Astrocyte (in vitro differentiated cells and primary cell): ENCODE measurements at regions not wholly inside any gene's neighbourhood (a gene's known extent, or its start where the extent isn't known, plus 50 kb on each side); places are given as distances from the start of the nearest gene placed in this dataset.

Experiments used
- DNase-seq: peaks from one replicate; pipeline ENCODE4 v3.0.0-alpha.2; 2010; ENCODE audit warnings: low read depth
- FAIRE-seq: peaks from 2 replicates; lab custom pipeline; 2011; peaks lifted over from hg19 to GRCh38; lab: Jason Lieb, UNC
- H2AFZ ChIP-seq: 2 replicates; pipeline ENCODE4 v1.6.0; 2012; ENCODE audit warnings: low read depth, low read length, inconsistent platforms
- H3K27ac ChIP-seq: 2 replicates; pipeline ENCODE4 v1.5.1; 2011; ENCODE audit warnings: low read depth, low read length, inconsistent platforms
- H3K27me3 ChIP-seq: 2 replicates; pipeline ENCODE4 v1.6.0; 2011; ENCODE audit warnings: low read length, inconsistent platforms; ENCODE audit not compliant: insufficient read depth
- H3K36me3 ChIP-seq: 2 replicates; pipeline ENCODE4 v1.5.1; 2011; ENCODE audit warnings: low read length, inconsistent platforms; ENCODE audit not compliant: insufficient read depth
- H3K4me1 ChIP-seq: 2 replicates; pipeline ENCODE4 v1.5.1; 2011; ENCODE audit warnings: low read length, inconsistent platforms; ENCODE audit not compliant: insufficient read depth
- H3K4me2 ChIP-seq: 2 replicates; pipeline ENCODE4 v1.6.0; 2012; ENCODE audit warnings: low read length, inconsistent platforms
- H3K4me3 ChIP-seq: 2 replicates; pipeline ENCODE4 v1.5.1; 2011; ENCODE audit warnings: low read depth, mild to moderate bottlenecking, low read length, inconsistent platforms; ENCODE audit not compliant: insufficient read depth
- H3K79me2 ChIP-seq: 2 replicates; pipeline ENCODE4 v1.6.0; 2012; ENCODE audit warnings: mild to moderate bottlenecking, low read length, inconsistent platforms; ENCODE audit not compliant: insufficient read depth
- H3K9ac ChIP-seq: 2 replicates; pipeline ENCODE4 v1.6.0; 2012; ENCODE audit warnings: mild to moderate bottlenecking, low read length, inconsistent platforms
- H3K9me3 ChIP-seq: 2 replicates; pipeline ENCODE4 v1.5.1; 2012; ENCODE audit warnings: low read depth, mild to moderate bottlenecking, low read length, inconsistent platforms; ENCODE audit not compliant: insufficient read depth
- H4K20me1 ChIP-seq: 2 replicates; pipeline ENCODE4 v1.6.0; 2012; ENCODE audit warnings: low read length, inconsistent platforms; ENCODE audit not compliant: insufficient read depth
- H3K27ac Mint-ChIP-seq: one replicate; pipeline ENCODE4 v1.8.0; 2021; ENCODE audit warnings: mild to moderate bottlenecking, mixed read lengths; ENCODE audit not compliant: unreplicated experiment
- H3K27me3 Mint-ChIP-seq: one replicate; pipeline ENCODE4 v1.8.0; 2021; ENCODE audit warnings: low read depth, mixed read lengths; ENCODE audit not compliant: unreplicated experiment
- H3K36me3 Mint-ChIP-seq: one replicate; pipeline ENCODE4 v1.8.0; 2021; ENCODE audit warnings: low read depth, mixed read lengths; ENCODE audit not compliant: unreplicated experiment
- H3K4me1 Mint-ChIP-seq: one replicate; pipeline ENCODE4 v1.8.0; 2021; ENCODE audit warnings: low read depth, mixed read lengths; ENCODE audit not compliant: unreplicated experiment
- H3K4me3 Mint-ChIP-seq: one replicate; pipeline ENCODE4 v1.8.0; 2021; ENCODE audit warnings: mild to moderate bottlenecking, moderate library complexity, mixed read lengths; ENCODE audit not compliant: unreplicated experiment
- H3K9me3 Mint-ChIP-seq: one replicate; pipeline ENCODE4 v1.8.0; 2021; ENCODE audit warnings: mild to moderate bottlenecking, mixed read lengths; ENCODE audit not compliant: unreplicated experiment
- CTCF ChIP-seq: IDR thresholded peaks from 2 replicates; pipeline ENCODE4 v1.5.1; 2011; ENCODE audit warnings: low read depth, mild to moderate bottlenecking, inconsistent platforms, low read length, moderate library complexity; ENCODE audit not compliant: insufficient read depth
- EZH2 ChIP-seq: IDR thresholded peaks from 2 replicates; pipeline ENCODE4 v1.6.1; 2012; ENCODE audit warnings: mild to moderate bottlenecking, low read length, inconsistent platforms; ENCODE audit not compliant: insufficient read depth

- Histone ChIP-seq H3K4me3 (no peak overlapping the region), H3K27me3 (no peaks in the 10 kb centered on the region), H2AFZ (no peak overlapping the region), H3K4me2 (peak overlapping the region; percentile 38), H4K20me1 (no peaks in the 10 kb centered on the region), H3K9me3 (no peaks in the 10 kb centered on the region), H3K4me1 (peaks cover 9% of the 10 kb centered on the region), H3K79me2 (no peaks in the 10 kb centered on the region), H3K27ac (no peak overlapping the region), H3K36me3 (no peaks in the 10 kb centered on the region), H3K9ac (no peak overlapping the region)
- Mint-ChIP-seq H3K36me3 (no peaks in the 10 kb centered on the region), H3K27ac (no peak overlapping the region), H3K27me3 (peaks cover 3% of the 10 kb centered on the region), H3K4me1 (peaks cover 12% of the 10 kb centered on the region), H3K4me3 (no peak overlapping the region), H3K9me3 (peaks cover 3% of the 10 kb centered on the region)
- DNase-seq (peak; percentile 89), FAIRE-seq (no peak)
- no peak for TF ChIP-seq CTCF
- TF ChIP-seq EZH2: no peak
These were observed 255.3 kb downstream of the FZD1 start for GRCh38 chr7:91519241-91520158.

- peaks cover 3% of the 10 kb centered on the region for H3K9me3 Mint-ChIP-seq
These were observed 256.4 kb downstream of the FZD1 start for GRCh38 chr7:91520645-91521044.

More at GRCh38 chr7:91520645-91521044, 256.4 kb downstream of the FZD1 start:
- H3K4me3 ChIP-seq: no peak overlapping the region
- Mint-ChIP-seq H3K27me3 (no peaks in the 10 kb centered on the region), H3K4me3 (no peak overlapping the region), H3K4me1 (peaks cover 12% of the 10 kb centered on the region), H3K27ac (no peak overlapping the region), H3K36me3 (no peaks in the 10 kb centered on the region)
- no peaks in the 10 kb centered on the region for H3K36me3 ChIP-seq
- H3K27me3 ChIP-seq: no peaks in the 10 kb centered on the region
- no peaks in the 10 kb centered on the region for H3K79me2 ChIP-seq
- no peaks in the 10 kb centered on the region for H4K20me1 ChIP-seq
- H3K9ac ChIP-seq: no peak overlapping the region
- no peak for DNase-seq
- H3K27ac ChIP-seq: no peak overlapping the region
- TF ChIP-seq CTCF (no peak), EZH2 (no peak)
- no peaks in the 10 kb centered on the region for H3K9me3 ChIP-seq
- H2AFZ ChIP-seq: no peak overlapping the region
- FAIRE-seq: no peak
- no peak overlapping the region for H3K4me2 ChIP-seq
- H3K4me1 ChIP-seq: peaks cover 9% of the 10 kb centered on the region
